K562 (cell line): ENCODE measurements at regions not wholly inside any gene's neighbourhood (a gene's known extent, or its start where the extent isn't known, plus 50 kb on each side); places are given as distances from the start of the nearest gene placed in this dataset.

ENCODE experiments used
- ARHGAP35 ChIP-seq: fragments of 450-650 bp; IDR thresholded peaks from 2 replicates; pipeline ENCODE4 v1.6.1; 2018; ENCODE audit not compliant: partially characterized antibody
- CTBP1 ChIP-seq: fragments of 450-650 bp; IDR thresholded peaks from 2 replicates; pipeline ENCODE4 v1.6.1; 2016; ENCODE audit warnings: borderline replicate concordance
- DNMT1 ChIP-seq: fragments of 450-650 bp; IDR thresholded peaks from 2 replicates; pipeline ENCODE4 v1.6.1; 2016; ENCODE audit warnings: antibody characterized with exemption, mild to moderate bottlenecking
- ESRRB ChIP-seq: fragments of 250-450 bp; sonication (Bioruptor Pico); IDR thresholded peaks from 2 replicates; pipeline ENCODE4 v1.5.0; 2020; ENCODE audit warnings: mild to moderate bottlenecking, moderate library complexity, borderline replicate concordance
- HMG20A ChIP-seq: fragments of 450-650 bp; formaldehyde crosslinking; conservative IDR thresholded peaks from 2 replicates; pipeline ENCODE4 v1.4.0; 2020; ENCODE audit warnings: mild to moderate bottlenecking, mixed read lengths
- HOMEZ ChIP-seq: fragments of 250-450 bp; sonication (Bioruptor Pico); IDR thresholded peaks from 2 replicates; pipeline ENCODE4 v1.4.0; 2020; ENCODE audit warnings: mild to moderate bottlenecking, moderate library complexity
- NUFIP1 ChIP-seq: fragments of 450-650 bp; IDR thresholded peaks from 2 replicates; pipeline ENCODE4 v1.6.1; 2018; ENCODE audit not compliant: partially characterized antibody
- TBP ChIP-seq: optimal IDR thresholded peaks from 2 replicates; pipeline ENCODE3; 2011; ENCODE audit warnings: low read depth, low read length, improper control_type of control experiment
- ZFX ChIP-seq: sonication (generic); formaldehyde crosslinking; IDR thresholded peaks from 2 replicates; pipeline ENCODE4 v1.8.0; 2022; ENCODE audit warnings: mild to moderate bottlenecking, missing genetic modification reagents, moderate library complexity
- ZNF668 ChIP-seq: fragments of 250-450 bp; sonication (Bioruptor Pico); IDR thresholded peaks from 2 replicates; pipeline ENCODE4 v1.8.0; 2022; ENCODE audit warnings: mild to moderate bottlenecking, inconsistent platforms
- TF ChIP-seq, protein P1 (sequence below): sonication (generic); formaldehyde crosslinking; IDR thresholded peaks from 2 replicates; pipeline ENCODE4 v1.8.0; 2022; ENCODE audit warnings: mild to moderate bottlenecking, missing genetic modification reagents, borderline replicate concordance
- TF ChIP-seq, protein P2 (sequence below), 2 experiments: fragments of 450-650 bp; IDR thresholded peaks; 2 replicates each; pipeline ENCODE4 v1.6.1; 2016

GRCh38 chr10:47094126-47094525 lies 182.9 kb downstream of the PTPN20 start (continued):
- TF ChIP-seq HOMEZ (CRISPR knock-in tag) (no peak), TBP (no peak), CTBP1 (no peak), HMG20A (no peak), NUFIP1 (no peak), ARHGAP35 (no peak), ZNF668 (no peak), ZFX (CRISPR knock-in tag) (no peak), ESRRB (CRISPR knock-in tag) (no peak), DNMT1 (no peak)
- TF ChIP-seq, protein P1, sequence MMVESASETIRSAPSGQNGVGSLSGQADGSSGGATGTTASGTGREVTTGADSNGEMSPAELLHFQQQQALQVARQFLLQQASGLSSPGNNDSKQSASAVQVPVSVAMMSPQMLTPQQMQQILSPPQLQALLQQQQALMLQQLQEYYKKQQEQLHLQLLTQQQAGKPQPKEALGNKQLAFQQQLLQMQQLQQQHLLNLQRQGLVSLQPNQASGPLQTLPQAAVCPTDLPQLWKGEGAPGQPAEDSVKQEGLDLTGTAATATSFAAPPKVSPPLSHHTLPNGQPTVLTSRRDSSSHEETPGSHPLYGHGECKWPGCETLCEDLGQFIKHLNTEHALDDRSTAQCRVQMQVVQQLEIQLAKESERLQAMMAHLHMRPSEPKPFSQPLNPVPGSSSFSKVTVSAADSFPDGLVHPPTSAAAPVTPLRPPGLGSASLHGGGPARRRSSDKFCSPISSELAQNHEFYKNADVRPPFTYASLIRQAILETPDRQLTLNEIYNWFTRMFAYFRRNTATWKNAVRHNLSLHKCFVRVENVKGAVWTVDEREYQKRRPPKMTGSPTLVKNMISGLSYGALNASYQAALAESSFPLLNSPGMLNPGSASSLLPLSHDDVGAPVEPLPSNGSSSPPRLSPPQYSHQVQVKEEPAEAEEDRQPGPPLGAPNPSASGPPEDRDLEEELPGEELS (CRISPR knock-in tag), result no peak
- TF ChIP-seq, protein P2, sequence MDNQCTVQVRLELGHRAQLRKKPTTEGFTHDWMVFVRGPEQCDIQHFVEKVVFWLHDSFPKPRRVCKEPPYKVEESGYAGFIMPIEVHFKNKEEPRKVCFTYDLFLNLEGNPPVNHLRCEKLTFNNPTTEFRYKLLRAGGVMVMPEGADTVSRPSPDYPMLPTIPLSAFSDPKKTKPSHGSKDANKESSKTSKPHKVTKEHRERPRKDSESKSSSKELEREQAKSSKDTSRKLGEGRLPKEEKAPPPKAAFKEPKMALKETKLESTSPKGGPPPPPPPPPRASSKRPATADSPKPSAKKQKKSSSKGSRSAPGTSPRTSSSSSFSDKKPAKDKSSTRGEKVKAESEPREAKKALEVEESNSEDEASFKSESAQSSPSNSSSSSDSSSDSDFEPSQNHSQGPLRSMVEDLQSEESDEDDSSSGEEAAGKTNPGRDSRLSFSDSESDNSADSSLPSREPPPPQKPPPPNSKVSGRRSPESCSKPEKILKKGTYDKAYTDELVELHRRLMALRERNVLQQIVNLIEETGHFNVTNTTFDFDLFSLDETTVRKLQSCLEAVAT (IDR thresholded peaks at IDR 0.05), result no peak
- TF ChIP-seq, all 486 proteins: peak for 0
